H1 (cell line): ENCODE measurements at regions not wholly inside any gene's neighbourhood (a gene's known extent, or its start where the extent isn't known, plus 50 kb on each side); places are given as distances from the start of the nearest gene placed in this dataset.

Source experiments
- CTCF ChIA-PET: fragments of 300-600 bp; sonication (Branson Sonifier 250); formaldehyde crosslinking; loops from one replicate; lab custom pipeline; 2021; ENCODE audit not compliant: partially characterized antibody; lab: Charles Lee
- POLR2A ChIA-PET: fragments of 300-600 bp; sonication (Branson Sonifier 250); formaldehyde crosslinking; loops from one replicate; lab custom pipeline; 2021; ENCODE audit warnings: inconsistent platforms; ENCODE audit not compliant: partially characterized antibody; lab: Charles Lee
- DNase-seq, 2 experiments: peaks; one replicate each; pipeline versions ENCODE4 v3.0.0 to v3.0.0-alpha.2; 2010 to 2022; ENCODE audit warnings: low spot score in 2 of 2, low read depth in 1 of 2, mixed read lengths in 1 of 2
- FAIRE-seq: peaks from 2 replicates; lab custom pipeline; 2011; peaks lifted over from hg19 to GRCh38; lab: Jason Lieb, UNC
- H2AFZ ChIP-seq: 2 replicates; pipeline ENCODE4 v1.8.1; 2012; ENCODE audit warnings: low read length, inconsistent platforms
- H2AK5ac ChIP-seq: 2 replicates; pipeline ENCODE4 v1.6.1; 2013; ENCODE audit warnings: low read depth, low read length
- H2BK120ac ChIP-seq: replicated peaks from 2 replicates; pipeline ENCODE3; 2013; ENCODE audit warnings: low read depth, low read length, inconsistent platforms
- H2BK12ac ChIP-seq: 2 replicates; pipeline ENCODE4 v1.6.1; 2013; ENCODE audit warnings: low read depth, low read length
- H2BK15ac ChIP-seq: 2 replicates; pipeline ENCODE4 v1.6.1; 2013; ENCODE audit warnings: low read length
- H2BK20ac ChIP-seq: 2 replicates; pipeline ENCODE4 v1.6.1; 2013; ENCODE audit warnings: low read length
- H2BK5ac ChIP-seq: 2 replicates; pipeline ENCODE4 v1.6.1; 2013; ENCODE audit warnings: low read depth, low read length
- H3K14ac ChIP-seq: 2 replicates; pipeline ENCODE4 v1.6.1; 2013; ENCODE audit warnings: inconsistent platforms; ENCODE audit not compliant: insufficient read length
- H3K18ac ChIP-seq: 2 replicates; pipeline ENCODE4 v1.6.1; 2013; ENCODE audit warnings: low read length; ENCODE audit errors: extremely low read depth
- H3K23ac ChIP-seq: 2 replicates; pipeline ENCODE4 v1.6.1; 2013; ENCODE audit warnings: inconsistent platforms; ENCODE audit not compliant: insufficient read length
- H3K23me2 ChIP-seq: 2 replicates; pipeline ENCODE4 v1.6.1; 2013; ENCODE audit warnings: low read depth, low read length
- H3K27ac ChIP-seq: 2 replicates; pipeline ENCODE4 v1.6.1; 2011; ENCODE audit warnings: low read depth, low read length, inconsistent platforms
- H3K27me3 ChIP-seq, 4 experiments: replicated peaks in 1 of 4; 1 replicate in 1 of 4; 2 replicates in 3 of 4; pipeline versions ENCODE4 v1.6.1 to v1.8.1; 2011 to 2013; ENCODE audit warnings: low read length in 3 of 4, mild to moderate bottlenecking in 3 of 4, inconsistent platforms in 2 of 4, mixed read lengths in 2 of 4, moderate library complexity in 1 of 4; ENCODE audit not compliant: control insufficient read depth in 3 of 4, insufficient read depth in 3 of 4; ENCODE audit errors: extremely low read depth in 1 of 4
- H3K36me3 ChIP-seq, 4 experiments: 2 replicates each; pipeline versions ENCODE4 v1.6.1 to v1.8.1; 2011 to 2013; ENCODE audit warnings: mild to moderate bottlenecking in 4 of 4, low read length in 3 of 4, moderate library complexity in 2 of 4, control low read depth in 1 of 4, inconsistent platforms in 1 of 4; ENCODE audit not compliant: insufficient read depth in 4 of 4, control insufficient read depth in 2 of 4
- H3K4ac ChIP-seq: replicated peaks from 2 replicates; pipeline ENCODE3; 2013; ENCODE audit warnings: low read length, low read depth, mixed read lengths, inconsistent platforms; ENCODE audit not compliant: insufficient read length
- H3K4me1 ChIP-seq, 4 experiments: replicated peaks in 1 of 4; 1 replicate in 1 of 4; 2 replicates in 3 of 4; pipeline versions ENCODE4 v1.6.1 to v1.8.1; 2011 to 2013; ENCODE audit warnings: low read length in 3 of 4, inconsistent platforms in 2 of 4, mixed read lengths in 1 of 4; ENCODE audit not compliant: insufficient read depth in 4 of 4, control insufficient read depth in 3 of 4
- H3K4me2 ChIP-seq, 2 experiments: 2 replicates each; pipeline versions ENCODE4 v1.6.1 to v1.8.1; 2011 to 2013; ENCODE audit warnings: low read depth in 2 of 2, low read length in 2 of 2, control low read depth in 1 of 2, inconsistent platforms in 1 of 2, mild to moderate bottlenecking in 1 of 2; ENCODE audit not compliant: insufficient read depth in 1 of 2
- H3K4me3 ChIP-seq, 4 experiments: fragments of 200-600, 300-600 bp in 1 of 4; sonication (generic), shearing (Covaris generic), sonication (Bioruptor Twin) in 1 of 4; 2 replicates each; pipeline versions ENCODE4 v1.5.1 to v1.8.1; 2011 to 2016; ENCODE audit warnings: low read length in 4 of 4, low read depth in 3 of 4, control low read depth in 2 of 4, inconsistent platforms in 2 of 4, mild to moderate bottlenecking in 2 of 4, mixed read lengths in 1 of 4, moderate library complexity in 1 of 4; ENCODE audit not compliant: insufficient read depth in 2 of 4; ENCODE audit errors: extremely low read depth in 1 of 4
- H3K56ac ChIP-seq: replicated peaks from 2 replicates; pipeline ENCODE3; 2013; ENCODE audit warnings: low read depth, mild to moderate bottlenecking, mixed read lengths, low read length, inconsistent platforms; ENCODE audit not compliant: insufficient read length
- H3K79me1 ChIP-seq: 2 replicates; pipeline ENCODE4 v1.6.1; 2013; ENCODE audit warnings: low read depth, low read length, control low read depth
- H3K79me2 ChIP-seq, 2 experiments: 2 replicates each; pipeline versions ENCODE4 v1.6.1 to v1.8.1; 2012 to 2013; ENCODE audit warnings: low read length in 2 of 2, mild to moderate bottlenecking in 2 of 2, inconsistent platforms in 1 of 2; ENCODE audit not compliant: insufficient read depth in 2 of 2, control insufficient read depth in 1 of 2
- H3K9ac ChIP-seq, 4 experiments: replicated peaks in 1 of 4; 1 replicate in 1 of 4; 2 replicates in 3 of 4; pipeline versions ENCODE4 v1.6.1 to v1.8.1; 2011 to 2013; ENCODE audit warnings: low read depth in 3 of 4, low read length in 3 of 4, control low read depth in 2 of 4, mild to moderate bottlenecking in 2 of 4, moderate library complexity in 2 of 4, inconsistent platforms in 1 of 4; ENCODE audit errors: extremely low read depth in 1 of 4
- H3K9me3 ChIP-seq, 2 experiments: 2 replicates each; pipeline versions ENCODE4 v1.6.1 to v1.8.1; 2012 to 2013; ENCODE audit warnings: mild to moderate bottlenecking in 2 of 2, moderate library complexity in 2 of 2, control low read depth in 1 of 2, inconsistent platforms in 1 of 2, low read depth in 1 of 2, low read length in 1 of 2, mixed read lengths in 1 of 2; ENCODE audit not compliant: insufficient read depth in 2 of 2
- H4K20me1 ChIP-seq, 2 experiments: replicated peaks in 1 of 2; 2 replicates each; pipeline versions ENCODE3 to v1.8.1; 2011 to 2013; ENCODE audit warnings: inconsistent platforms in 2 of 2, low read length in 2 of 2, mild to moderate bottlenecking in 1 of 2; ENCODE audit not compliant: insufficient read depth in 2 of 2, control insufficient read depth in 1 of 2
- H4K5ac ChIP-seq: 2 replicates; pipeline ENCODE4 v1.6.1; 2013; ENCODE audit warnings: low read length, low read depth, mixed read lengths, inconsistent platforms; ENCODE audit not compliant: insufficient read length
- H4K8ac ChIP-seq: 2 replicates; pipeline ENCODE4 v1.8.0; 2013; ENCODE audit warnings: mild to moderate bottlenecking, moderate library complexity, low read length, inconsistent platforms; ENCODE audit not compliant: insufficient read depth; ENCODE audit errors: extremely low read depth
- H4K91ac ChIP-seq: replicated peaks from 2 replicates; pipeline ENCODE3; 2013; ENCODE audit warnings: low read length, mixed read lengths, inconsistent platforms; ENCODE audit not compliant: insufficient read length
- ASH2L ChIP-seq: fragments of 200-600, 300-600 bp; sonication (generic); IDR thresholded peaks from one replicate; pipeline ENCODE4 v1.7.1; 2017; ENCODE audit warnings: low read length
- ATF2 ChIP-seq: IDR thresholded peaks from 2 replicates; pipeline ENCODE4 v1.6.1; 2012; ENCODE audit warnings: low read length, inconsistent platforms
- CHD1 ChIP-seq: IDR thresholded peaks from 2 replicates; pipeline ENCODE4 v1.6.1; 2012; ENCODE audit warnings: low read depth, low read length, improper control_type of control experiment
- CTCF ChIP-seq, 3 experiments: IDR thresholded peaks; 1 replicate in 2 of 3; 2 replicates in 1 of 3; pipeline versions ENCODE4 v1.5.1 to v1.6.1; 2011; ENCODE audit warnings: low read length in 3 of 3, mild to moderate bottlenecking in 3 of 3, inconsistent platforms in 2 of 3, low read depth in 1 of 3, moderate library complexity in 1 of 3; ENCODE audit not compliant: insufficient read depth in 1 of 3; ENCODE audit errors: control extremely low read depth in 1 of 3
- EZH2 ChIP-seq: fragments of 200-600 bp; sonication (generic); IDR thresholded peaks from 2 replicates; pipeline ENCODE4 v1.7.1; 2012; ENCODE audit warnings: low read depth, mild to moderate bottlenecking, moderate library complexity, low read length, inconsistent platforms; ENCODE audit not compliant: severe bottlenecking
- MAX ChIP-seq: IDR thresholded peaks from 2 replicates; pipeline ENCODE4 v1.6.1; 2012; ENCODE audit warnings: inconsistent platforms
- NANOG ChIP-seq: IDR thresholded peaks from 2 replicates; pipeline ENCODE4 v1.6.1; 2011; ENCODE audit warnings: low read length, low read depth, mild to moderate bottlenecking, inconsistent platforms; ENCODE audit not compliant: insufficient read depth, poor library complexity, severe bottlenecking
- SP4 ChIP-seq: IDR thresholded peaks from 2 replicates; pipeline ENCODE4 v1.6.1; 2012; ENCODE audit warnings: low read length, inconsistent platforms
- SRF ChIP-seq: IDR thresholded peaks from 2 replicates; pipeline ENCODE4 v1.6.1; 2011; ENCODE audit warnings: mild to moderate bottlenecking, low read depth, low read length, moderate library complexity
- TEAD4 ChIP-seq: IDR thresholded peaks from 2 replicates; pipeline ENCODE4 v1.6.1; 2012; ENCODE audit warnings: low read depth, low read length, inconsistent platforms, mixed read lengths
- WGBS, 2 experiments: shearing (Covaris generic) in 1 of 2; methylation state at CpG; one replicate each; pipeline versions ENCODE4 v1.1.6 to v1.1.7; 2013 to 2015; ENCODE audit warnings: low lambda C conversion rate in 2 of 2, mixed read lengths in 2 of 2, inconsistent platforms in 1 of 2, low coverage in 1 of 2, missing lambda C conversion rate in 1 of 2; ENCODE audit not compliant: insufficient replicate concordance in 2 of 2, insufficient coverage in 1 of 2, insufficient read length in 1 of 2; ENCODE audit errors: extremely low coverage in 1 of 2, missing lambda C conversion rate in 1 of 2; 5-methylcytosine and 5-hydroxymethylcytosine counted together

GRCh38 chr11:25958045-25958444, 373.9 kb upstream of the ANO3 start:
- DNase-seq (no peak), FAIRE-seq (no peak)
- Histone ChIP-seq H3K27me3 (no peaks in the 10 kb centered on the region), H3K18ac (no peak overlapping the region), H3K23ac (no peak overlapping the region), H3K36me3 (no peaks in the 10 kb centered on the region), H4K91ac (no peak overlapping the region), H3K14ac (no peak overlapping the region), H2BK20ac (no peak overlapping the region), H4K20me1 (no peaks in the 10 kb centered on the region), H2BK12ac (no peak overlapping the region), H3K27ac (no peak overlapping the region), H2AK5ac (no peak overlapping the region), H3K23me2 (no peaks in the 10 kb centered on the region), H3K79me2 (no peaks in the 10 kb centered on the region), H4K8ac (no peak overlapping the region), H3K4me1 (no peaks in the 10 kb centered on the region), H4K5ac (no peak overlapping the region), H2BK120ac (no peak overlapping the region), H2BK15ac (no peak overlapping the region), H3K56ac (no peak overlapping the region), H3K9me3 (no peaks in the 10 kb centered on the region), H3K4me3 (no peak overlapping the region), H3K4me2 (no peak overlapping the region), H3K79me1 (no peaks in the 10 kb centered on the region), H3K4ac (no peak overlapping the region), H3K9ac (no peak overlapping the region), H2BK5ac (no peak overlapping the region), H2AFZ (no peak overlapping the region)
- 87% methylated on average over 4 of the region's 4 CpGs; no CpG with 5 or more reads in 1 of the 2 experiments for WGBS, 2 experiments
- POLR2A ChIA-PET, result no interaction called here
- CTCF ChIA-PET, result interaction anchor here (2.0 kb wide), 2 partner anchors 12 to 14 kb away, joined by 6 to 16 read pairs; no protein-coding TSS in a partner anchor
- TF ChIP-seq SRF (no peak), ATF2 (no peak), NANOG (no peak), CTCF (IDR thresholded peaks at IDR 0.05; ENCODE audit: control extremely low read depth in 1 of 3, insufficient read depth in 1 of 3, low read depth in 1 of 3, low read length in 3 of 3) (no peak), SP4 (no peak), TEAD4 (no peak), CHD1 (no peak), ASH2L (no peak), MAX (no peak), EZH2 (no peak)
